ENCODE measurements at regions not wholly inside any gene's neighbourhood (a gene's known extent, or its start where the extent isn't known, plus 50 kb on each side); places are given as distances from the start of the nearest gene placed in this dataset.

DNA sequence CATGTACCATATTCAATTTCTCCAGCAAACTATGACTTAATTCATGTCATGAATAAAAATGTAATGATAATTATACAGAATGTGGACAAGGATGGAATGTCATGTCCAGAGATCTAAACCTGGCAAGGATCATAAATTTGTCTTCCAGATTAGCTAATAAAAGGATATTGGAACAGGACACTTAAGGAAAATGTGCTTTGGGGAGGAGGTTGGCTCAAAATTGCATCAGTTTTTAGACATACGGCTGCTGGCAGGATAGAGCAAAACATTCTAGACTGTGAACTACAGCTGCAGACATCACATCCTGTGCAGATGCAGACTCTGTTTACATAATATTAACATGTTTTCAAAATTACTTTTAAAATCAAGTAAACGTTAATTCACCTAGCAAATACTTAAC is 248.4 kb downstream of the TLR4 start:
- TF ChIP-seq, protein P1, sequence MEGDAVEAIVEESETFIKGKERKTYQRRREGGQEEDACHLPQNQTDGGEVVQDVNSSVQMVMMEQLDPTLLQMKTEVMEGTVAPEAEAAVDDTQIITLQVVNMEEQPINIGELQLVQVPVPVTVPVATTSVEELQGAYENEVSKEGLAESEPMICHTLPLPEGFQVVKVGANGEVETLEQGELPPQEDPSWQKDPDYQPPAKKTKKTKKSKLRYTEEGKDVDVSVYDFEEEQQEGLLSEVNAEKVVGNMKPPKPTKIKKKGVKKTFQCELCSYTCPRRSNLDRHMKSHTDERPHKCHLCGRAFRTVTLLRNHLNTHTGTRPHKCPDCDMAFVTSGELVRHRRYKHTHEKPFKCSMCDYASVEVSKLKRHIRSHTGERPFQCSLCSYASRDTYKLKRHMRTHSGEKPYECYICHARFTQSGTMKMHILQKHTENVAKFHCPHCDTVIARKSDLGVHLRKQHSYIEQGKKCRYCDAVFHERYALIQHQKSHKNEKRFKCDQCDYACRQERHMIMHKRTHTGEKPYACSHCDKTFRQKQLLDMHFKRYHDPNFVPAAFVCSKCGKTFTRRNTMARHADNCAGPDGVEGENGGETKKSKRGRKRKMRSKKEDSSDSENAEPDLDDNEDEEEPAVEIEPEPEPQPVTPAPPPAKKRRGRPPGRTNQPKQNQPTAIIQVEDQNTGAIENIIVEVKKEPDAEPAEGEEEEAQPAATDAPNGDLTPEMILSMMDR (conservative IDR thresholded peaks at IDR 0.05; ENCODE audit: low read length), result no peak
- DNase-seq (ENCODE audit: low read depth), result peak; percentile 15
- H3K4me3 ChIP-seq (ENCODE audit: low read length), result no peak overlapping the region

DNA sequence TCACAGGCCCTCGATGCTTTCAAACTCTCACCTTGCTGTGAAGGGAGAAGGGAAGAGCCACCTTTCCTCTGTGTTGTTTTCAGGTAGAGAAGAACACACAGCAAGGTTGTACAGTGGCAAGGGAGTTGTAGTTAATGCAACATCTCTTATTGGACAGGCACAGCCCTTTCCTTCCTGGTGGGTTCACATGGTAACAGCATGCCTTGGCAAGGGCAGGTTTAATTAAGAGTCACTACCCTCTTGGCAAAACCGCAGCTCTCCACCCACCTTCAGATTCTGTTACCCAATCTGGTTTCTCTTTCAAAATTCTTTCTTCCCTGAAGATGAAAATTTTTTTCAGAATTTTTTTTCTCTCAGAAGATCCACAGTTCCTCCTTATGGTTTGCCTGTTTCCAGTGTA is 253.1 kb downstream of the TLR4 start:
- DNase-seq (ENCODE audit: low read depth), result no peak
- TF ChIP-seq, protein P1 (conservative IDR thresholded peaks at IDR 0.05; ENCODE audit: low read length), result no peak
- no peak overlapping the region for H3K4me3 ChIP-seq (ENCODE audit: low read length)

DNA sequence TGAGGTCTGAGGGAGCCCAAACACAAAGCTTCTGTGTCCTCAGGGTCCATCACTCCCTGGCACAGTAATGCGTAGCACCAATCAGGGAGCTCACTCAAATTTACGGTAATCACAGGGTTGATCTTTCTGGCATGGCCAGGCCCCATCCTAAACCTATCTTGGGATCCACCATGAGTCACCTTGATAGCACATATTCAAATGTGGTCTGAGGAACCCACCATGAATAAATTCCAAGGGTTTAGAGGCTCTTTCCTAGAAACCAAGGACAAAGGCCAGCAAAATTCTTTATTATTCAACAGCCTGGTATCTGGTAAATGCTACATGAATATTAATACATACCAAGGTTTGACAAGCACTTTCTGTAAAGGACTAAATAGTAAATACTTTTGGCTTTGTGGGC is 254.5 kb downstream of the TLR4 start:
- DNase-seq (ENCODE audit: low read depth), result no peak
- no peak overlapping the region for H3K4me3 ChIP-seq (ENCODE audit: low read length)
- TF ChIP-seq, protein P1 (conservative IDR thresholded peaks at IDR 0.05; ENCODE audit: low read length), result no peak

DNA sequence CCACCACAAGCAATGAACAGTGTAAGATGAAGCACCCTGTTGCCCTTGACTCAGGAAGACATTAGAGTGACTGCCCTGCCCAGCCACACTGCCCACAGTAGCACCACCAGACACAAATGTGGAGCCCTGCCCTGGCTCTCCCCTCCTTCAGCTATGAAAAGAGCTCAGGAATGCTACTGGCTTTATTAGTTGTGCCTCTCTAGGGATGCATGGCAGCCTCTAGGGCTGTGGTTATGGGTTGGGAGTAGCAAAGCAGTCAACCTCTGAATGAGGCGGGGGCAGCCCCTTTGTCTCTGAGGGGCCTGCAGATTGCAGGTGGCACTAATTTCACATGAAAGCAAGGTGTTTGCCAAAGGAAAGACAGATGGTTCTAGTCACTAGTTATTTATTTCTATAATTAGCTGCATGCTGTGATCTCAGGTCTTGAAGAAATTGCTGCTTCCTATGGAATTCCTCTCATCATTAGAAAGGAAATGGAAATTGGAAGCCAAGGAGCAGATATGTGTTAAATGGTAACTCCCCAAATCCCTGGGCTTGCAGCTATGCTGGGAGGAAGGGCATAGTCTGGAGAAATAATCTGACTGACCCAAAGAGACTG is 259.4 kb downstream of the TLR4 start:
- no peak for DNase-seq (ENCODE audit: low read depth)
- H3K4me3 ChIP-seq (ENCODE audit: low read length), result no peak overlapping the region
- TF ChIP-seq, protein P1 (conservative IDR thresholded peaks at IDR 0.05; ENCODE audit: low read length), result no peak

DNA sequence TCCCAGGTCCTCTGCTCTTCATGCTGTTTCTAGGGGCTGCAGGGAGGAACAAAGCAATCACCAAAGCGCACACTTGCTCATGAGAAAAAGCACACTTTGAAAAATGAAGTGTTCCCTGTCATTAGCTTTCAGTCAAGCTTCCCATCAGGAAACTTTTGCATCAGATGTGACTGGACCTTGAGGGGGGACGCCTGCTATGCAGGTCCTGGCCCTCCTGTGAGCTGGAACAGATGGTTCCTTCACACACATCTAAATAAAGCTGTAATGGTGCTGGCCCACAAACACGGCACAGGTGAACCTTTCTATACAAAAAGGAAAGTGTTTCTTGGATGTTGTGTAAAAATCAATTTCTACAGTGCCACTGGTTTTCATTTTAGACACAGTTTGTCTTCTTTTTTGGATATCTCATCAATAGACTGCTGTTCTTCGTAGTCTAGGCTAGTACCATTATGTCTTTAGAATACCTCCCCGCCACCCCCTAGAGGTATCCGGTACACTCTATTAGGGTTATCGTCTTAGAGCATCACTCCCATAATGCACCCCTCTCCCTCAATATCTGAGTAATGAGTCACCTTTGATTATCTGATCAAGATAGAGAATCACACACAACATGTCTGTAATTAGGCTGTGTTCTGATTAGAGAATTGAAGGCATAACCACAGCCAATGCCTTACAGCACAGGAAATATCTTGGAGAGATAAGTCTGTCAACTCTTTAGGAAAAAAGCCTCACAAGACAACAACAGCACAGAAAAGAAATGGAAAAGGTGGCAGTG is 266.3 kb downstream of the TLR4 start:
- H3K4me3 ChIP-seq (ENCODE audit: low read length), result no peak overlapping the region
- TF ChIP-seq, protein P1 (conservative IDR thresholded peaks at IDR 0.05; ENCODE audit: low read length), result no peak
- no peak for DNase-seq (ENCODE audit: low read depth)

DNA sequence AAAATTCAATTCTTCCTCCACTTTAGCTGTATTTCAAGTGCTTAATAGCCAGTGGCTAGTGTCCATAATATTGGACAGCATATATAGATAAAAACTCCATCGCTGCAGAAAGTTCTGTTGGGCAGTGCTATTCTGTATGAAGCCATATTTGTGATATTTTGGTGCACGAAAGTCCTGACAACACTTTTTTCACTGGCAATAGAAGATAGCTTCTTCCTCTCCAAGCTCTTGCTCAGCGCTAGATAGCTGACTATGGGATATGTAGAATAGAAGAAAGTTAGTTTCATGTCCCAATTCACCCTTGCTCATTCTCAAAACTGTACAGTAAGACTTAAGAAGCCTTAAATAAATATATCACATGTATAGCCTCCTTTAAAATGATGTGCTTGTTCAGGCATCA is 269.9 kb downstream of the TLR4 start:
- H3K4me3 ChIP-seq (ENCODE audit: low read length), result no peak overlapping the region
- TF ChIP-seq, protein P1 (conservative IDR thresholded peaks at IDR 0.05; ENCODE audit: low read length), result no peak
- no peak for DNase-seq (ENCODE audit: low read depth)

DNA sequence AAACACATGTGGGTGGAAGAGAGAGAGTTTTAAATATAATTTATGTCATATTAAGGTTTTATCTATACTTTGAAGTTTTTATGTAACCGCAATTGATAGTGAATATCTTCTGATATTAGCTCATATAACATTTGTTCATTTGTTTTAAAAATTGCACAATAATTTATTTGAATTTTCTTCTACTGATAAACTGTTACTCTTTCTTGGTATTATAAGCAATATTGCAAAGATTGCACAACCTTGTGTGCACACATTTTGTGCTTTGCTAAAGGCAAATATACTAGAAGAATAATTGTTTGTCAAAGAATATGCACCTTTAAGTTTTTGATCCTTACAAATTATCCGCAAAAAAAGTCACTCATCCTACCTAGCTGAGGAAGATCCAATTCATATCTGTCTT is 275.7 kb downstream of the TLR4 start:
- H3K4me3 ChIP-seq (ENCODE audit: low read length), result no peak overlapping the region
- DNase-seq (ENCODE audit: low read depth), result no peak
- TF ChIP-seq, protein P1 (conservative IDR thresholded peaks at IDR 0.05; ENCODE audit: low read length), result no peak

All from AG10803 (cell line).